ENCODE measurements at regions not wholly inside any gene's neighbourhood (a gene's known extent, or its start where the extent isn't known, plus 50 kb on each side); places are given as distances from the start of the nearest gene placed in this dataset.

GRCh38 chr19:30722761-30723160 is 350.6 kb downstream of the ZNF536 start:
- Histone ChIP-seq H3K9me2 (ENCODE audit: insufficient read depth, low read length) (no peaks in the 10 kb centered on the region), H2AFZ (ENCODE audit: low read length) (no peak overlapping the region), H3K79me2 (ENCODE audit: insufficient read depth, low read depth, low read length) (no peaks in the 10 kb centered on the region), H3K36me3 (ENCODE audit: insufficient read depth, low read length) (no peaks in the 10 kb centered on the region), H3K4me3 (ENCODE audit: low read depth, low read length, poor library complexity, severe bottlenecking) (no peak overlapping the region), H3K4me2 (ENCODE audit: low read length) (no peak overlapping the region), H3K4me1 (ENCODE audit: insufficient read depth, low read length, poor library complexity, severe bottlenecking) (no peaks in the 10 kb centered on the region), H3K9me3 (ENCODE audit: low read length) (no peaks in the 10 kb centered on the region), H3K27ac (ENCODE audit: low read depth, low read length, poor library complexity, severe bottlenecking) (no peak overlapping the region), H4K20me1 (ENCODE audit: insufficient read depth, low read length) (no peaks in the 10 kb centered on the region)
- CTCF ChIA-PET (ENCODE audit: unreplicated experiment), result no interaction called here
- TF ChIP-seq CTCF (conservative IDR thresholded peaks at IDR 0.05; ENCODE audit: low read length) (no peak), EZH2phosphoT487 (IDR thresholded peaks at IDR 0.05; ENCODE audit: borderline replicate concordance, low read depth, low read length) (no peak)
- POLR2A ChIA-PET, result no interaction called here
- DNase-seq (ENCODE audit: low spot score), result no peak
- intact Hi-C loops (cut with micrococcal nuclease; ENCODE audit: unreplicated experiment), result no loop called here
- no TSS peak for BruUV-seq (replicated peaks)

- BruUV-seq (replicated peaks), result no TSS peak
- POLR2A ChIA-PET, result no interaction called here
These were observed 350.0 kb downstream of the ZNF536 start for GRCh38 chr19:30722186-30722585.

GRCh38 chr19:30719999-30720345 is 347.8 kb downstream of the ZNF536 start:
- ChIA-PET POLR2A (interaction anchor here (0.7 kb wide), 1 partner anchor 788 kb away, joined by 3 read pairs; no protein-coding TSS in a partner anchor), CTCF (ENCODE audit: unreplicated experiment) (no interaction called here)
- H2AFZ ChIP-seq (ENCODE audit: low read length), result no peak overlapping the region
- H3K9me2 ChIP-seq (ENCODE audit: insufficient read depth, low read length), result no peaks in the 10 kb centered on the region
- no peak overlapping the region for H3K4me2 ChIP-seq (ENCODE audit: low read length)
- H3K79me2 ChIP-seq (ENCODE audit: insufficient read depth, low read depth, low read length), result no peaks in the 10 kb centered on the region
- no peaks in the 10 kb centered on the region for H3K9me3 ChIP-seq (ENCODE audit: low read length)
- H3K4me1 ChIP-seq (ENCODE audit: insufficient read depth, low read length, poor library complexity, severe bottlenecking), result no peaks in the 10 kb centered on the region
- no peak for DNase-seq (ENCODE audit: low spot score)
- no peaks in the 10 kb centered on the region for H3K36me3 ChIP-seq (ENCODE audit: insufficient read depth, low read length)
- TF ChIP-seq EZH2phosphoT487 (IDR thresholded peaks at IDR 0.05; ENCODE audit: borderline replicate concordance, low read depth, low read length), result no peak
- TF ChIP-seq CTCF (conservative IDR thresholded peaks at IDR 0.05; ENCODE audit: low read length), result no peak
- H4K20me1 ChIP-seq (ENCODE audit: insufficient read depth, low read length), result no peaks in the 10 kb centered on the region
- H3K27ac ChIP-seq (ENCODE audit: low read depth, low read length, poor library complexity, severe bottlenecking), result no peak overlapping the region
- H3K4me3 ChIP-seq (ENCODE audit: low read depth, low read length, poor library complexity, severe bottlenecking), result no peak overlapping the region
- no TSS peak for BruUV-seq (replicated peaks)
- intact Hi-C loops (cut with micrococcal nuclease; ENCODE audit: unreplicated experiment), result no loop called here

More at GRCh38 chr19:30722186-30722585, 350.0 kb downstream of the ZNF536 start:
- Histone ChIP-seq H3K4me3 (ENCODE audit: low read depth, low read length, poor library complexity, severe bottlenecking) (no peak overlapping the region), H3K4me2 (ENCODE audit: low read length) (no peak overlapping the region), H3K9me2 (ENCODE audit: insufficient read depth, low read length) (no peaks in the 10 kb centered on the region), H3K36me3 (ENCODE audit: insufficient read depth, low read length) (no peaks in the 10 kb centered on the region), H3K79me2 (ENCODE audit: insufficient read depth, low read depth, low read length) (no peaks in the 10 kb centered on the region), H3K27ac (ENCODE audit: low read depth, low read length, poor library complexity, severe bottlenecking) (no peak overlapping the region), H4K20me1 (ENCODE audit: insufficient read depth, low read length) (no peaks in the 10 kb centered on the region), H3K9me3 (ENCODE audit: low read length) (no peaks in the 10 kb centered on the region), H2AFZ (ENCODE audit: low read length) (no peak overlapping the region), H3K4me1 (ENCODE audit: insufficient read depth, low read length, poor library complexity, severe bottlenecking) (no peaks in the 10 kb centered on the region)
- CTCF ChIA-PET (ENCODE audit: unreplicated experiment), result no interaction called here
- TF ChIP-seq EZH2phosphoT487 (IDR thresholded peaks at IDR 0.05; ENCODE audit: borderline replicate concordance, low read depth, low read length) (no peak), CTCF (conservative IDR thresholded peaks at IDR 0.05; ENCODE audit: low read length) (no peak)
- intact Hi-C loops (cut with micrococcal nuclease; ENCODE audit: unreplicated experiment), result no loop called here
- no peak for DNase-seq (ENCODE audit: low spot score)
